ENCODE measurements at regions not wholly inside any gene's neighbourhood (a gene's known extent, or its start where the extent isn't known, plus 50 kb on each side); places are given as distances from the start of the nearest gene placed in this dataset.

DNA sequence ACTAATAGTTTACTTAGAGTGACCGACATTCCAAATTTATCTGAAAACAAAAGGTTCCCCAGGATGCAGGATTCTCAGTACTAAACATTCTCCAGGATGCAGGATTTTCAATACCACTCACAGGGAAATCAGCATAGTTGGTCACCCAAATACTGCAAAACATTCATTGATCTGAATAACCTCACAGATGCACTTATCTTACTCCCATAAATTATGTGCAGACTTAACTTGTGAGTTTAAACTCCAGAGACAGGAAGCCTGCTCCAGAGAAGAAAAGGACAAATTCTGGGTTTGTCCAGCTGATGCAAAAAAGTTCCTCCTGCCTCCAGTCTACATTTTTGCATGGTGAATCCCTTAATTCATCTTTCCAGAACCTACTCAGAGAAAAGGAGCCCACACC lies 514.2 kb upstream of the TMEM132C start:
- DNase-seq (ENCODE audit: low read depth, low spot score) (no peak), ATAC-seq (no peak), FAIRE-seq (no peak)
- Histone ChIP-seq H3K36me3 (ENCODE audit: control insufficient read depth in 2 of 2, insufficient read depth in 2 of 2, low read length in 1 of 2) (no peaks in the 10 kb centered on the region), H3K27ac (ENCODE audit: control insufficient read depth, insufficient read depth) (no peak overlapping the region), H4K20me1 (ENCODE audit: control insufficient read depth, insufficient read depth) (no peaks in the 10 kb centered on the region), H3K4me2 (ENCODE audit: control insufficient read depth, insufficient read depth) (no peak overlapping the region), H3K4me1 (ENCODE audit: control insufficient read depth, insufficient read depth, low read length) (no peaks in the 10 kb centered on the region), H3K9ac (ENCODE audit: control insufficient read depth, insufficient read depth, low read length) (no peak overlapping the region), H3K9me3 (replicated peaks; ENCODE audit: control insufficient read depth, insufficient read depth, low read length) (no peaks in the 10 kb centered on the region), H3K27me3 (replicated peaks in 1 of 2; ENCODE audit: control insufficient read depth in 2 of 2, insufficient read depth in 2 of 2, low read length in 1 of 2) (no peaks in the 10 kb centered on the region), H3K4me3 (no peak overlapping the region), H3K79me2 (ENCODE audit: control insufficient read depth, insufficient read depth, low read length) (no peaks in the 10 kb centered on the region), H2AFZ (ENCODE audit: control insufficient read depth, low read depth, low read length) (no peak overlapping the region)
- no peak for TF ChIP-seq CHD1 (IDR thresholded peaks at IDR 0.05; ENCODE audit: low read depth, low read length)
- no peak for TF ChIP-seq KAT2A (conservative IDR thresholded peaks at IDR 0.05; ENCODE audit: control insufficient read depth, low read depth, low read length)
- TF ChIP-seq JUNB (IDR thresholded peaks at IDR 0.05), result no peak
- no peak for TF ChIP-seq MTA3 (IDR thresholded peaks at IDR 0.05; ENCODE audit: borderline replicate concordance, low read length)
- no peak for TF ChIP-seq YBX1 (IDR thresholded peaks at IDR 0.05)
- no peak for TF ChIP-seq NBN (IDR thresholded peaks at IDR 0.05)
- intact Hi-C loops (cut with micrococcal nuclease; ENCODE audit: unreplicated experiment) (no loop called here), in situ Hi-C loops (cut with MboI) (no loop called here)
- ChIA-PET RAD21 (ENCODE audit: unreplicated experiment) (no interaction called here), SMC1A (ENCODE audit: uncharacterized antibody, unreplicated experiment) (no interaction called here), CTCF (no interaction called here), POLR2A (no interaction called here)
- WGBS (ENCODE audit: insufficient coverage, insufficient replicate concordance, low lambda C conversion rate, missing lambda C conversion rate), result 64% methylated on average over 1 of the region's 1 CpG
- BruUV-seq (replicated peaks), result no TSS peak

DNA sequence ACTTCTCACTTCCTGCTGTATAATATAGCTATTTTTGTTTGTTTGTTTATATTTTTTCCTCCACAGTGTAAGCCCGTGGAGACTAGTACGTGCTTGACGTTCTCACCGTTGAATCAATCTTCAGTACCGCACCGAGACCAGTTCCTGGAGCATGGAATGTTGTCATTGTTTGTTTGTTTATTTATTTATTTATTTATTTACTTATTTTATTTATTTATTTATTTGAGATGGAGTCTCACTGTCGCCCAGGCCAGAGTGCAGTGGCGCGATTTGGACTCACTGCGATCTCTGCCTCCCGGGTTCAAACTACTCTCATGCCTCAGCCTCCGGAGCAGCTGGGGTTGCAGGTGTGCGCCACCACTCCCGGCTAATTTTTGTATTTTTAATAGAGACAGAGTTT lies 506.6 kb upstream of the TMEM132C start:
- BruUV-seq (replicated peaks), result no TSS peak
- H3K27me3 ChIP-seq (replicated peaks in 1 of 2; ENCODE audit: control insufficient read depth in 2 of 2, insufficient read depth in 2 of 2, low read length in 1 of 2), result no peaks in the 10 kb centered on the region
- TF ChIP-seq FOXM1 (IDR thresholded peaks at IDR 0.05; ENCODE audit: low read depth, low read length) (no peak), LARP7 (IDR thresholded peaks at IDR 0.05) (no peak), FOS (IDR thresholded peaks at IDR 0.05; ENCODE audit: borderline replicate concordance, extremely low read depth, insufficient read length) (no peak), BACH1 (IDR thresholded peaks at IDR 0.05; ENCODE audit: borderline replicate concordance) (no peak), HCFC1 (IDR thresholded peaks at IDR 0.05; ENCODE audit: low read length) (no peak), SUZ12 (IDR thresholded peaks at IDR 0.05; ENCODE audit: unreplicated experiment) (no peak), SIX5 (IDR thresholded peaks at IDR 0.05; ENCODE audit: low read depth, low read length, severe bottlenecking) (no peak)
- TF ChIP-seq, protein P1, sequence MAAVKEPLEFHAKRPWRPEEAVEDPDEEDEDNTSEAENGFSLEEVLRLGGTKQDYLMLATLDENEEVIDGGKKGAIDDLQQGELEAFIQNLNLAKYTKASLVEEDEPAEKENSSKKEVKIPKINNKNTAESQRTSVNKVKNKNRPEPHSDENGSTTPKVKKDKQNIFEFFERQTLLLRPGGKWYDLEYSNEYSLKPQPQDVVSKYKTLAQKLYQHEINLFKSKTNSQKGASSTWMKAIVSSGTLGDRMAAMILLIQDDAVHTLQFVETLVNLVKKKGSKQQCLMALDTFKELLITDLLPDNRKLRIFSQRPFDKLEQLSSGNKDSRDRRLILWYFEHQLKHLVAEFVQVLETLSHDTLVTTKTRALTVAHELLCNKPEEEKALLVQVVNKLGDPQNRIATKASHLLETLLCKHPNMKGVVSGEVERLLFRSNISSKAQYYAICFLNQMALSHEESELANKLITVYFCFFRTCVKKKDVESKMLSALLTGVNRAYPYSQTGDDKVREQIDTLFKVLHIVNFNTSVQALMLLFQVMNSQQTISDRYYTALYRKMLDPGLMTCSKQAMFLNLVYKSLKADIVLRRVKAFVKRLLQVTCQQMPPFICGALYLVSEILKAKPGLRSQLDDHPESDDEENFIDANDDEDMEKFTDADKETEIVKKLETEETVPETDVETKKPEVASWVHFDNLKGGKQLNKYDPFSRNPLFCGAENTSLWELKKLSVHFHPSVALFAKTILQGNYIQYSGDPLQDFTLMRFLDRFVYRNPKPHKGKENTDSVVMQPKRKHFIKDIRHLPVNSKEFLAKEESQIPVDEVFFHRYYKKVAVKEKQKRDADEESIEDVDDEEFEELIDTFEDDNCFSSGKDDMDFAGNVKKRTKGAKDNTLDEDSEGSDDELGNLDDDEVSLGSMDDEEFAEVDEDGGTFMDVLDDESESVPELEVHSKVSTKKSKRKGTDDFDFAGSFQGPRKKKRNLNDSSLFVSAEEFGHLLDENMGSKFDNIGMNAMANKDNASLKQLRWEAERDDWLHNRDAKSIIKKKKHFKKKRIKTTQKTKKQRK (IDR thresholded peaks at IDR 0.05; ENCODE audit: low read depth, low read length), result no peak
- 74% methylated on average over 14 of the region's 14 CpGs for WGBS (ENCODE audit: insufficient coverage, insufficient replicate concordance, low lambda C conversion rate, missing lambda C conversion rate)
- intact Hi-C loops (cut with micrococcal nuclease; ENCODE audit: unreplicated experiment), result no loop called here
- no peaks in the 10 kb centered on the region for H3K79me2 ChIP-seq (ENCODE audit: control insufficient read depth, insufficient read depth, low read length)
- no peaks in the 10 kb centered on the region for H3K36me3 ChIP-seq (ENCODE audit: control insufficient read depth in 2 of 2, insufficient read depth in 2 of 2, low read length in 1 of 2)
- ChIA-PET SMC1A (ENCODE audit: uncharacterized antibody, unreplicated experiment) (no interaction called here), RAD21 (ENCODE audit: unreplicated experiment) (no interaction called here), POLR2A (no interaction called here), CTCF (no interaction called here)
- H3K9ac ChIP-seq (ENCODE audit: control insufficient read depth, insufficient read depth, low read length), result no peak overlapping the region
- no peak overlapping the region for H3K4me3 ChIP-seq
- H3K27ac ChIP-seq (ENCODE audit: control insufficient read depth, insufficient read depth), result no peak overlapping the region
- no peak overlapping the region for H3K4me2 ChIP-seq (ENCODE audit: control insufficient read depth, insufficient read depth)
- H3K4me1 ChIP-seq (ENCODE audit: control insufficient read depth, insufficient read depth, low read length), result no peaks in the 10 kb centered on the region
- no peaks in the 10 kb centered on the region; the same call in 2 of the 3 replicates for H3K9me3 ChIP-seq (replicated peaks; ENCODE audit: control insufficient read depth, insufficient read depth, low read length)
- no peaks in the 10 kb centered on the region for H4K20me1 ChIP-seq (ENCODE audit: control insufficient read depth, insufficient read depth)
- ATAC-seq, result no peak
- no peak for FAIRE-seq
- no peak overlapping the region for H2AFZ ChIP-seq (ENCODE audit: control insufficient read depth, low read depth, low read length)
- no peak for DNase-seq (ENCODE audit: low read depth, low spot score)
- in situ Hi-C loops (cut with MboI), result no loop called here
